ENCODE measurements at regions not wholly inside any gene's neighbourhood (a gene's known extent, or its start where the extent isn't known, plus 50 kb on each side); places are given as distances from the start of the nearest gene placed in this dataset.

- Histone ChIP-seq H3K4me1 (ENCODE audit: control insufficient read depth in 1 of 2, insufficient read depth in 2 of 2, low read depth in 1 of 2, low read length in 1 of 2) (no peaks in the 10 kb centered on the region), H3K4me3 (ENCODE audit: low read depth in 2 of 2, low read length in 1 of 2) (no peak overlapping the region), H3K27ac (ENCODE audit: low read depth in 2 of 2, low read length in 1 of 2) (no peak overlapping the region), H3K36me3 (replicated peaks in 1 of 2; ENCODE audit: control insufficient read depth in 1 of 2, insufficient read depth in 2 of 2, low read length in 1 of 2) (no peaks in the 10 kb centered on the region), H3K9me2 (no peaks in the 10 kb centered on the region), H2AFZ (ENCODE audit: low read depth) (no peak overlapping the region), H3K4me2 (no peak overlapping the region), H3K27me3 (ENCODE audit: insufficient read depth) (no peaks in the 10 kb centered on the region), H3F3A (replicated peaks; ENCODE audit: insufficient read depth) (no peaks in the 10 kb centered on the region), H3K79me2 (ENCODE audit: insufficient read depth) (no peaks in the 10 kb centered on the region), H3K9ac (no peak overlapping the region), H4K20me1 (ENCODE audit: insufficient read depth) (no peaks in the 10 kb centered on the region), H3K9me3 (no peaks in the 10 kb centered on the region)
- DNase-seq, result no peak
- WGBS (ENCODE audit: low lambda C conversion rate), result 31% methylated on average over 1 of the region's 1 CpG
- TF ChIP-seq FOXM1 (IDR thresholded peaks at IDR 0.05; ENCODE audit: low read depth) (no peak), REST (IDR thresholded peaks at IDR 0.05; ENCODE audit: low read depth, low read length) (no peak), TEAD4 (IDR thresholded peaks at IDR 0.05; ENCODE audit: borderline replicate concordance, insufficient read depth) (no peak), ZBTB33 (IDR thresholded peaks at IDR 0.05; ENCODE audit: borderline replicate concordance, low read depth) (no peak), NRF1 (IDR thresholded peaks at IDR 0.05; ENCODE audit: low read depth, low read length) (no peak), GATA2 (CRISPR knock-in tag; IDR thresholded peaks at IDR 0.05) (no peak), FOXJ3 (CRISPR knock-in tag; IDR thresholded peaks at IDR 0.05) (no peak), YY1 (IDR thresholded peaks at IDR 0.05; ENCODE audit: low read depth) (no peak), MEF2A (IDR thresholded peaks at IDR 0.05; ENCODE audit: borderline replicate concordance, low read depth) (no peak), RFX5 (IDR thresholded peaks at IDR 0.05; ENCODE audit: low read length) (no peak)
- ChIA-PET POLR2A (no interaction called here), CTCF (no interaction called here)
Observed at GRCh38 chr3:140828585-140828984, 113.1 kb upstream of the SLC25A36 start.

DNA sequence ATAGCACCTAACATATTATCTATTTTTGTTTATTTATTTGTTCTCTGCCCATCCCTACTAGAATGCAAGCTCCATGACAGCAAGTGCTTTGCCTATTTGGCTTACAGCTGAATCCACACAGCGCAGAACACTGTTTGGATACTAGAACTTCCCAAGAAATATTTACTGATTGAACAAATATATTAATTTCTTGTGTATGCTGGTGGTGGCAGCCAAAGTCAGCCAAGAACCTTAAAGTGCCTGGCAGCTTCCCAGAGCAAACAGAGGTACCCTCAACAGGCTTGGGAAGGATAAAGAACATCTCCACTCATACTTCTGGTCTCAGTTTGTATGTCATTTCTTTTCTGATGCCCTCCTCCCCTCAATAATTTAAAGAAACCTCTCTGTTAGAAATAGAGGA lies 111.8 kb upstream of the SLC25A36 start:
- no peaks in the 10 kb centered on the region for H3K9me2 ChIP-seq
- CTCF ChIA-PET, result no interaction called here
- WGBS (ENCODE audit: low lambda C conversion rate), result 48% methylated on average over 1 of the region's 1 CpG
- TF ChIP-seq FOXJ3 (CRISPR knock-in tag; IDR thresholded peaks at IDR 0.05), result no peak
- TF ChIP-seq FOSL2 (IDR thresholded peaks at IDR 0.05; ENCODE audit: borderline replicate concordance, low read depth), result no peak
- TF ChIP-seq, protein P1, sequence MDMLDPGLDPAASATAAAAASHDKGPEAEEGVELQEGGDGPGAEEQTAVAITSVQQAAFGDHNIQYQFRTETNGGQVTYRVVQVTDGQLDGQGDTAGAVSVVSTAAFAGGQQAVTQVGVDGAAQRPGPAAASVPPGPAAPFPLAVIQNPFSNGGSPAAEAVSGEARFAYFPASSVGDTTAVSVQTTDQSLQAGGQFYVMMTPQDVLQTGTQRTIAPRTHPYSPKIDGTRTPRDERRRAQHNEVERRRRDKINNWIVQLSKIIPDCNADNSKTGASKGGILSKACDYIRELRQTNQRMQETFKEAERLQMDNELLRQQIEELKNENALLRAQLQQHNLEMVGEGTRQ (IDR thresholded peaks at IDR 0.05; ENCODE audit: borderline replicate concordance, low read depth, low read length), result no peak
- no peak for TF ChIP-seq EP300 (IDR thresholded peaks at IDR 0.05; ENCODE audit: borderline replicate concordance in 1 of 2, low read depth in 1 of 2, low read length in 1 of 2)
- TF ChIP-seq SMC3 (IDR thresholded peaks at IDR 0.05; ENCODE audit: low read depth, low read length), result no peak
- no peak for TF ChIP-seq TAF1 (IDR thresholded peaks at IDR 0.05; ENCODE audit: borderline replicate concordance, low read depth, low read length)
- TF ChIP-seq MEF2A (IDR thresholded peaks at IDR 0.05; ENCODE audit: borderline replicate concordance, low read depth), result no peak
- TF ChIP-seq RXRA (IDR thresholded peaks at IDR 0.05; ENCODE audit: borderline replicate concordance, low read depth), result no peak
- TF ChIP-seq ELF1 (IDR thresholded peaks at IDR 0.05), result no peak
- no peak for TF ChIP-seq POLR2AphosphoS5 (IDR thresholded peaks at IDR 0.05; ENCODE audit: low read depth, low read length)
- no peak for TF ChIP-seq MAX (IDR thresholded peaks at IDR 0.05; ENCODE audit: low read depth)
- TF ChIP-seq RAD21 (IDR thresholded peaks at IDR 0.05; ENCODE audit: low read length), result no peak
- TF ChIP-seq NFIC (IDR thresholded peaks at IDR 0.05; ENCODE audit: borderline replicate concordance), result no peak
- no peak for TF ChIP-seq RFX5 (IDR thresholded peaks at IDR 0.05; ENCODE audit: low read length)
- TF ChIP-seq YY1 (IDR thresholded peaks at IDR 0.05; ENCODE audit: low read depth), result no peak

More for the DNA sequence above, 111.8 kb upstream of the SLC25A36 start:
- no peaks in the 10 kb centered on the region for H4K20me1 ChIP-seq (ENCODE audit: insufficient read depth)
- H2AFZ ChIP-seq (ENCODE audit: low read depth), result no peak overlapping the region
- no peaks in the 10 kb centered on the region for H3K9me3 ChIP-seq
- no peak overlapping the region for H3K27ac ChIP-seq (ENCODE audit: low read depth in 2 of 2, low read length in 1 of 2)
- no peaks in the 10 kb centered on the region for H3K4me1 ChIP-seq (ENCODE audit: control insufficient read depth in 1 of 2, insufficient read depth in 2 of 2, low read depth in 1 of 2, low read length in 1 of 2)
- H3K4me3 ChIP-seq (ENCODE audit: low read depth in 2 of 2, low read length in 1 of 2), result no peak overlapping the region
- H3K79me2 ChIP-seq (ENCODE audit: insufficient read depth), result no peaks in the 10 kb centered on the region
- no peaks in the 10 kb centered on the region for H3K36me3 ChIP-seq (replicated peaks in 1 of 2; ENCODE audit: control insufficient read depth in 1 of 2, insufficient read depth in 2 of 2, low read length in 1 of 2)
- H3K9ac ChIP-seq, result no peak overlapping the region
- H3K27me3 ChIP-seq (ENCODE audit: insufficient read depth), result no peaks in the 10 kb centered on the region
- H3F3A ChIP-seq (replicated peaks; ENCODE audit: insufficient read depth), result no peaks in the 10 kb centered on the region
- POLR2A ChIA-PET, result no interaction called here
- no peak for DNase-seq
- no peak overlapping the region for H3K4me2 ChIP-seq
